GM23338 (cell line): ENCODE measurements at regions not wholly inside any gene's neighbourhood (a gene's known extent, or its start where the extent isn't known, plus 50 kb on each side); places are given as distances from the start of the nearest gene placed in this dataset.

Source experiments
- ATAC-seq: fragments of 200-7000 bp; cut with Tn5 transposase; 3 replicates; pipeline ENCODE4 v1.9.1; 2020
- DNase-seq: peaks from one replicate; pipeline ENCODE4 v3.0.0-alpha.2; 2015; ENCODE audit warnings: low spot score
- H2AFZ ChIP-seq: fragments of 200-600 bp; sonication (generic); 2 replicates; pipeline ENCODE4 v1.8.0; 2016; ENCODE audit warnings: antibody characterized with exemption, mild to moderate bottlenecking, moderate library complexity
- H3F3A ChIP-seq: fragments of 200-600 bp; sonication (generic); replicated peaks from 2 replicates; pipeline ENCODE4 v1.8.0; 2017; ENCODE audit warnings: antibody characterized with exemption, mixed run types, low read depth
- H3K27ac ChIP-seq: fragments of 200-600 bp; sonication (generic); 2 replicates; pipeline ENCODE4 v1.6.1; 2016; ENCODE audit warnings: low read depth
- H3K27me3 ChIP-seq: fragments of 200-600 bp; sonication (generic); 2 replicates; pipeline ENCODE4 v1.8.0; 2016; ENCODE audit warnings: mild to moderate bottlenecking, mixed run types, moderate library complexity; ENCODE audit not compliant: insufficient read depth
- H3K36me3 ChIP-seq: fragments of 200-600 bp; sonication (generic); 2 replicates; pipeline ENCODE4 v1.8.0; 2016; ENCODE audit warnings: mild to moderate bottlenecking; ENCODE audit not compliant: insufficient read depth
- H3K4me1 ChIP-seq: fragments of 200-600 bp; sonication (generic); 2 replicates; pipeline ENCODE4 v1.8.0; 2016; ENCODE audit warnings: mild to moderate bottlenecking, moderate library complexity; ENCODE audit not compliant: insufficient read depth
- H3K4me2 ChIP-seq: fragments of 200-600 bp; sonication (generic); 2 replicates; pipeline ENCODE4 v1.7.1; 2017; ENCODE audit warnings: mixed run types
- H3K4me3 ChIP-seq: fragments of 200-600 bp; sonication (generic); 2 replicates; pipeline ENCODE4 v1.6.1; 2016; ENCODE audit warnings: mixed run types
- H3K79me2 ChIP-seq: fragments of 200-600 bp; sonication (generic); replicated peaks from 2 replicates; pipeline ENCODE4 v1.8.0; 2017; ENCODE audit warnings: mild to moderate bottlenecking; ENCODE audit not compliant: insufficient read depth
- H3K9me2 ChIP-seq: fragments of 200-600 bp; sonication (generic); 2 replicates; pipeline ENCODE4 v1.8.0; 2017; ENCODE audit not compliant: insufficient read depth
- H4K20me1 ChIP-seq: fragments of 200-600 bp; sonication (generic); replicated peaks from 2 replicates; pipeline ENCODE4 v1.8.0; 2017; ENCODE audit warnings: mild to moderate bottlenecking; ENCODE audit not compliant: insufficient read depth
- H3K27ac Mint-ChIP-seq: 2 replicates; pipeline ENCODE4 v1.8.0; 2020; ENCODE audit warnings: inconsistent platforms, mild to moderate bottlenecking, moderate library complexity, mixed read lengths
- H3K27me3 Mint-ChIP-seq: 3 replicates; pipeline ENCODE4 v1.8.0; 2022; ENCODE audit warnings: low read depth, mild to moderate bottlenecking, moderate library complexity, mixed read lengths, inconsistent platforms; ENCODE audit not compliant: insufficient read depth, poor library complexity
- H3K36me3 Mint-ChIP-seq: 3 replicates; pipeline ENCODE4 v1.8.0; 2021; ENCODE audit warnings: low read depth, mild to moderate bottlenecking, inconsistent platforms, moderate library complexity, mixed read lengths
- H3K4me1 Mint-ChIP-seq: 3 replicates; pipeline ENCODE4 v1.8.0; 2020; ENCODE audit warnings: mild to moderate bottlenecking, inconsistent platforms, mixed read lengths
- H3K4me3 Mint-ChIP-seq: 3 replicates; pipeline ENCODE4 v1.8.0; 2021; ENCODE audit warnings: moderate library complexity, mild to moderate bottlenecking, inconsistent platforms, mixed read lengths
- H3K9me3 Mint-ChIP-seq: 3 replicates; pipeline ENCODE4 v1.8.0; 2020; ENCODE audit warnings: moderate library complexity, mild to moderate bottlenecking, inconsistent platforms, mixed read lengths
- CREB1 ChIP-seq: fragments of 250-450 bp; sonication (Bioruptor Pico); IDR thresholded peaks from 2 replicates; pipeline ENCODE4 v1.5.0; 2020; ENCODE audit warnings: low read depth, mild to moderate bottlenecking, moderate library complexity
- CTCF ChIP-seq, 2 experiments: fragments of 200-600 bp in 1 of 2; sonication (generic) in 1 of 2; conservative IDR thresholded peaks; 2 replicates each; pipeline versions ENCODE4 v1.5.1 to v1.6.1; 2016 to 2017; ENCODE audit warnings: antibody characterized with exemption in 2 of 2, low read depth in 2 of 2, mild to moderate bottlenecking in 2 of 2, moderate library complexity in 1 of 2
- ETS1 ChIP-seq: IDR thresholded peaks from 2 replicates; pipeline ENCODE4 v1.6.1; 2016; ENCODE audit warnings: antibody characterized with exemption
- EZH2phosphoT487 ChIP-seq: fragments of 200-600 bp; sonication (generic); IDR thresholded peaks from one replicate; pipeline ENCODE4 v1.8.1; 2018; ENCODE audit warnings: antibody characterized with exemption; ENCODE audit not compliant: unreplicated experiment
- JUNB ChIP-seq: IDR thresholded peaks from one replicate; pipeline ENCODE4 v1.6.1; 2016; ENCODE audit warnings: antibody characterized with exemption; ENCODE audit not compliant: unreplicated experiment
- NANOG ChIP-seq: IDR thresholded peaks from 2 replicates; pipeline ENCODE4 v1.6.1; 2016; ENCODE audit warnings: antibody characterized with exemption, borderline replicate concordance
- POLR2AphosphoS5 ChIP-seq: IDR thresholded peaks from 2 replicates; pipeline ENCODE4 v1.6.1; 2016; ENCODE audit warnings: antibody characterized with exemption, low read depth
- STAT1 ChIP-seq: IDR thresholded peaks from one replicate; pipeline ENCODE4 v1.6.1; 2016; ENCODE audit warnings: antibody characterized with exemption; ENCODE audit not compliant: unreplicated experiment
- ZNF114 ChIP-seq: fragments of 250-450 bp; sonication (Bioruptor Pico); IDR thresholded peaks from 2 replicates; pipeline ENCODE4 v1.5.0; 2020; ENCODE audit warnings: mild to moderate bottlenecking, moderate library complexity
- ZNF331 ChIP-seq: fragments of 250-450 bp; sonication (Bioruptor Pico); IDR thresholded peaks from 2 replicates; pipeline ENCODE4 v1.5.0; 2020; ENCODE audit warnings: low read depth, mild to moderate bottlenecking, moderate library complexity

- Mint-ChIP-seq H3K27ac (no peak overlapping the region), H3K4me1 (peaks cover 13% of the 10 kb centered on the region; the same call in 2 of the 3 replicates), H3K9me3 (peaks cover 21% of the 10 kb centered on the region), H3K27me3 (peaks cover 2% of the 10 kb centered on the region), H3K4me3 (no peak overlapping the region), H3K36me3 (peaks cover 20% of the 10 kb centered on the region)
- no peaks in the 10 kb centered on the region for H3K36me3 ChIP-seq
- H3K27ac ChIP-seq, result no peak overlapping the region
- no peaks in the 10 kb centered on the region for H4K20me1 ChIP-seq
- H3K9me2 ChIP-seq, result no peaks in the 10 kb centered on the region
- H3K4me1 ChIP-seq, result peaks cover 13% of the 10 kb centered on the region
- DNase-seq (no peak), ATAC-seq (no peak)
- no peaks in the 10 kb centered on the region for H3F3A ChIP-seq
- no peak overlapping the region for H2AFZ ChIP-seq
- H3K4me2 ChIP-seq, result no peak overlapping the region
- no peak overlapping the region for H3K4me3 ChIP-seq
- no peak for TF ChIP-seq STAT1
- no peak for TF ChIP-seq EZH2phosphoT487
- TF ChIP-seq CREB1 (CRISPR knock-in tag), result no peak
- TF ChIP-seq ZNF114 (CRISPR knock-in tag), result no peak
- no peak for TF ChIP-seq ETS1
- TF ChIP-seq POLR2AphosphoS5, result no peak
- no peak for TF ChIP-seq ZNF331 (CRISPR knock-in tag)
- TF ChIP-seq NANOG, result no peak
- no peak for TF ChIP-seq JUNB
- no peaks in the 10 kb centered on the region for H3K27me3 ChIP-seq
- H3K79me2 ChIP-seq, result no peaks in the 10 kb centered on the region
Measured at GRCh38 chr3:25855266-25855784, 65.4 kb downstream of the OXSM start.

GRCh38 chr3:25856902-25857518, 67.1 kb downstream of the OXSM start:
- H3K4me1 ChIP-seq, result peaks cover 13% of the 10 kb centered on the region
- Mint-ChIP-seq H3K4me3 (no peak overlapping the region), H3K9me3 (peaks cover 16% of the 10 kb centered on the region), H3K27ac (no peak overlapping the region), H3K36me3 (peaks cover 16% of the 10 kb centered on the region), H3K27me3 (no peaks in the 10 kb centered on the region), H3K4me1 (peaks cover 13% of the 10 kb centered on the region; the same call in 2 of the 3 replicates)
- H3K79me2 ChIP-seq, result no peaks in the 10 kb centered on the region
- no peaks in the 10 kb centered on the region for H3K27me3 ChIP-seq
- DNase-seq, result peak; percentile 73
- no peaks in the 10 kb centered on the region for H4K20me1 ChIP-seq
- TF ChIP-seq ETS1 (no peak), CTCF (conservative IDR thresholded peaks at IDR 0.05; ENCODE audit: low read depth in 2 of 2) (peak; percentile 68 to 90)
- H2AFZ ChIP-seq, result no peak overlapping the region
- peak; percentile 62 for ATAC-seq
- no peak overlapping the region for H3K4me3 ChIP-seq
- no peaks in the 10 kb centered on the region for H3F3A ChIP-seq
- no peaks in the 10 kb centered on the region for H3K36me3 ChIP-seq
- no peak overlapping the region for H3K4me2 ChIP-seq
- H3K9me2 ChIP-seq, result no peaks in the 10 kb centered on the region
- no peak overlapping the region for H3K27ac ChIP-seq
